ENCODE measurements at regions not wholly inside any gene's neighbourhood (a gene's known extent, or its start where the extent isn't known, plus 50 kb on each side); places are given as distances from the start of the nearest gene placed in this dataset.

GRCh38 chr20:50309764-50310672 lies 119.4 kb downstream of the CEBPB start:
- H3K27ac ChIP-seq (ENCODE audit: low read depth, low read length), result no peak overlapping the region
- H3K4me3 ChIP-seq (ENCODE audit: insufficient read depth, low read length, poor library complexity, severe bottlenecking), result no peak overlapping the region
- H3F3A ChIP-seq (ENCODE audit: insufficient read depth), result no peaks in the 10 kb centered on the region
- no peaks in the 10 kb centered on the region for H3K9me3 ChIP-seq (ENCODE audit: insufficient read depth, low read length)
- H2AFZ ChIP-seq (ENCODE audit: low read depth, low read length, severe bottlenecking), result no peak overlapping the region
- no peak for TF ChIP-seq CTCF (IDR thresholded peaks at IDR 0.05; ENCODE audit: insufficient read depth, low read length, poor library complexity, severe bottlenecking)
- TF ChIP-seq EZH2phosphoT487 (conservative IDR thresholded peaks at IDR 0.05; ENCODE audit: low read length), result no peak
- no peaks in the 10 kb centered on the region for H3K79me2 ChIP-seq (ENCODE audit: insufficient read depth, low read length)
- no peak overlapping the region for H3K9ac ChIP-seq (ENCODE audit: low read length)
- H4K20me1 ChIP-seq (ENCODE audit: low read depth, low read length), result no peaks in the 10 kb centered on the region
- no peak overlapping the region for H3K4me2 ChIP-seq (ENCODE audit: low read depth, low read length, poor library complexity, severe bottlenecking)
- no peaks in the 10 kb centered on the region for H3K27me3 ChIP-seq (ENCODE audit: low read length)
- no peaks in the 10 kb centered on the region for H3K36me3 ChIP-seq (ENCODE audit: low read length)
- H3K9me2 ChIP-seq (replicated peaks; ENCODE audit: insufficient read depth, low read length), result no peaks in the 10 kb centered on the region

GRCh38 chr20:50310673-50311051 lies 120.0 kb downstream of the CEBPB start:
- Histone ChIP-seq H2AFZ (ENCODE audit: low read depth, low read length, severe bottlenecking) (no peak overlapping the region), H3K9ac (ENCODE audit: low read length) (no peak overlapping the region), H4K20me1 (ENCODE audit: low read depth, low read length) (no peaks in the 10 kb centered on the region), H3K9me3 (ENCODE audit: insufficient read depth, low read length) (no peaks in the 10 kb centered on the region), H3F3A (ENCODE audit: insufficient read depth) (no peaks in the 10 kb centered on the region), H3K36me3 (ENCODE audit: low read length) (no peaks in the 10 kb centered on the region), H3K27ac (ENCODE audit: low read depth, low read length) (no peak overlapping the region), H3K4me3 (ENCODE audit: insufficient read depth, low read length, poor library complexity, severe bottlenecking) (no peak overlapping the region), H3K9me2 (replicated peaks; ENCODE audit: insufficient read depth, low read length) (no peaks in the 10 kb centered on the region), H3K27me3 (ENCODE audit: low read length) (no peaks in the 10 kb centered on the region), H3K79me2 (ENCODE audit: insufficient read depth, low read length) (no peaks in the 10 kb centered on the region), H3K4me2 (ENCODE audit: low read depth, low read length, poor library complexity, severe bottlenecking) (no peak overlapping the region)
- no peak for TF ChIP-seq EZH2phosphoT487 (conservative IDR thresholded peaks at IDR 0.05; ENCODE audit: low read length)
- TF ChIP-seq CTCF (IDR thresholded peaks at IDR 0.05; ENCODE audit: insufficient read depth, low read length, poor library complexity, severe bottlenecking), result no peak

GRCh38 chr20:50311308-50312001 lies 120.8 kb downstream of the CEBPB start:
- no peaks in the 10 kb centered on the region for H3F3A ChIP-seq (ENCODE audit: insufficient read depth)
- TF ChIP-seq CTCF (IDR thresholded peaks at IDR 0.05; ENCODE audit: insufficient read depth, low read length, poor library complexity, severe bottlenecking) (no peak), EZH2phosphoT487 (conservative IDR thresholded peaks at IDR 0.05; ENCODE audit: low read length) (no peak)

More at GRCh38 chr20:50311308-50312001, 120.8 kb downstream of the CEBPB start:
- no peaks in the 10 kb centered on the region for H3K27me3 ChIP-seq (ENCODE audit: low read length)
- no peaks in the 10 kb centered on the region for H4K20me1 ChIP-seq (ENCODE audit: low read depth, low read length)
- no peaks in the 10 kb centered on the region for H3K79me2 ChIP-seq (ENCODE audit: insufficient read depth, low read length)
- no peak overlapping the region for H2AFZ ChIP-seq (ENCODE audit: low read depth, low read length, severe bottlenecking)
- no peak overlapping the region for H3K4me2 ChIP-seq (ENCODE audit: low read depth, low read length, poor library complexity, severe bottlenecking)
- H3K4me3 ChIP-seq (ENCODE audit: insufficient read depth, low read length, poor library complexity, severe bottlenecking), result no peak overlapping the region
- no peaks in the 10 kb centered on the region for H3K9me3 ChIP-seq (ENCODE audit: insufficient read depth, low read length)
- H3K27ac ChIP-seq (ENCODE audit: low read depth, low read length), result no peak overlapping the region
- H3K9ac ChIP-seq (ENCODE audit: low read length), result no peak overlapping the region
- no peaks in the 10 kb centered on the region for H3K9me2 ChIP-seq (replicated peaks; ENCODE audit: insufficient read depth, low read length)
- no peaks in the 10 kb centered on the region for H3K36me3 ChIP-seq (ENCODE audit: low read length)

All from SU-DHL-6 (cell line).